ENCODE measurements at regions not wholly inside any gene's neighbourhood (a gene's known extent, or its start where the extent isn't known, plus 50 kb on each side); places are given as distances from the start of the nearest gene placed in this dataset.

- H3K9me3 ChIP-seq (ENCODE audit: control insufficient read depth in 1 of 2, insufficient read depth in 1 of 2, low read depth in 1 of 2, low read length in 2 of 2): no peaks in the 10 kb centered on the region; a peak in 1 of 4 replicates
- ChIA-PET RAD21 (ENCODE audit: low non-redundant PET in 1 of 2, low total read pairs in 2 of 2, uncharacterized antibody in 2 of 2, unreplicated experiment in 2 of 2) (no interaction called here), CTCF (no interaction called here), POLR2A (no interaction called here)
- intact Hi-C loops (cut with micrococcal nuclease): no loop called here
- H3K27ac ChIP-seq (ENCODE audit: low read depth, low read length): no peak overlapping the region
- no peak overlapping the region for H2AFZ ChIP-seq (ENCODE audit: low read depth, low read length, poor library complexity, severe bottlenecking)
- H3K27me3 ChIP-seq (ENCODE audit: insufficient read depth, low read length): no peaks in the 10 kb centered on the region
- H3K4me2 ChIP-seq (ENCODE audit: low read length): no peak overlapping the region
- no peaks in the 10 kb centered on the region for H4K20me1 ChIP-seq (ENCODE audit: insufficient read depth)
- TF ChIP-seq JUND (IDR thresholded peaks at IDR 0.05) (no peak), YY1 (IDR thresholded peaks at IDR 0.05; ENCODE audit: extremely low read depth, insufficient replicate concordance, low read depth, low read length) (no peak), CBX3 (IDR thresholded peaks at IDR 0.05; ENCODE audit: low read depth) (no peak), ELF1 (IDR thresholded peaks at IDR 0.05; ENCODE audit: borderline replicate concordance, low read depth) (no peak), ATF3 (IDR thresholded peaks at IDR 0.05) (no peak), SIN3A (IDR thresholded peaks at IDR 0.05; ENCODE audit: low read depth) (no peak), MAX (IDR thresholded peaks at IDR 0.05) (no peak), REST (IDR thresholded peaks at IDR 0.05; ENCODE audit: low read depth) (no peak), POLR2AphosphoS5 (IDR thresholded peaks at IDR 0.05; ENCODE audit: low read depth, low read length) (no peak), ZBTB33 (IDR thresholded peaks at IDR 0.05; ENCODE audit: extremely low read depth, insufficient replicate concordance, low read length) (no peak), ZNF274 (IDR thresholded peaks at IDR 0.05; ENCODE audit: low read depth, low read length) (no peak), EGR1 (IDR thresholded peaks at IDR 0.05; ENCODE audit: low read depth) (no peak), EZH2 (IDR thresholded peaks at IDR 0.05) (no peak)
- H3K9ac ChIP-seq (ENCODE audit: low read length): no peak overlapping the region
- H3K9me2 ChIP-seq (ENCODE audit: insufficient read depth): no peaks in the 10 kb centered on the region
- H3K4me3 ChIP-seq (replicated peaks in 1 of 2; ENCODE audit: low read depth in 1 of 2, low read length in 2 of 2): no peak overlapping the region
- DNase-seq (ENCODE audit: low read depth, low spot score): no peak
- no peaks in the 10 kb centered on the region for H3K36me3 ChIP-seq (ENCODE audit: control insufficient read depth in 1 of 2, insufficient read depth in 2 of 2, low read length in 2 of 2)
- no peaks in the 10 kb centered on the region for H3K79me2 ChIP-seq (ENCODE audit: insufficient read depth, low read length)
- BruUV-seq (replicated peaks): no TSS peak
- no peak for ATAC-seq
- no peaks in the 10 kb centered on the region for H3K4me1 ChIP-seq (ENCODE audit: control insufficient read depth in 1 of 2, insufficient read depth in 2 of 2, low read length in 2 of 2)
Observed at GRCh38 chr22:48545987-48546386, 1281.7 kb downstream of the BRD1 start.
